Transverse colon (tissue), 4 donors: ENCODE measurements at regions not wholly inside any gene's neighbourhood (a gene's known extent, or its start where the extent isn't known, plus 50 kb on each side); places are given as distances from the start of the nearest gene placed in this dataset.

Experiments used
- DNase-seq: peaks from one replicate; pipeline ENCODE4 v3.0.0-alpha.2; 2019
- H3K27ac ChIP-seq, 4 donors: fragments of 200-600 bp; sonication (generic); 2 replicates each; pipeline ENCODE4 v1.5.1; 2016 to 2018; ENCODE audit warnings: inconsistent platforms in 4 of 4
- H3K27me3 ChIP-seq: fragments of 200-600 bp; sonication (generic); 2 replicates; pipeline ENCODE4 v1.5.1; 2017; ENCODE audit warnings: inconsistent platforms
- H3K36me3 ChIP-seq, 4 donors: fragments of 200-600 bp; sonication (generic); 2 replicates each; pipeline ENCODE4 v1.5.1; 2017 to 2019; ENCODE audit warnings: inconsistent platforms in 4 of 4
- H3K4me1 ChIP-seq, 4 donors: fragments of 200-600 bp; sonication (generic); 2 replicates each; pipeline ENCODE4 v1.5.1; 2017 to 2020; ENCODE audit warnings: inconsistent platforms in 4 of 4
- H3K4me3 ChIP-seq, 4 donors: fragments of 200-600 bp; sonication (generic); 1 replicate in 1 of 4; 2 replicates in 3 of 4; pipeline versions ENCODE4 v1.5.1 to v1.6.1; 2017 to 2019; ENCODE audit warnings: inconsistent platforms in 4 of 4
- H3K9me3 ChIP-seq, 2 donors: fragments of 200-600 bp; sonication (generic); 2 replicates each; pipeline ENCODE4 v1.5.1; 2017 to 2019; ENCODE audit warnings: inconsistent platforms in 2 of 2
- CTCF ChIP-seq, 5 experiments: fragments of 200-600 bp in 3 of 5; fragments of 450-650 bp in 2 of 5; sonication (generic) in 3 of 5; IDR thresholded peaks; 1 replicate in 2 of 5; 2 replicates in 3 of 5; pipeline ENCODE4 v1.5.1; 2016 to 2017; ENCODE audit warnings: antibody characterized with exemption in 5 of 5, inconsistent platforms in 3 of 5, mild to moderate bottlenecking in 2 of 5, moderate library complexity in 1 of 5
- EP300 ChIP-seq: sonication (generic); formaldehyde crosslinking; IDR thresholded peaks from one replicate; pipeline ENCODE4 v1.6.1; 2017; ENCODE audit warnings: antibody characterized with exemption, low read depth
- POLR2A ChIP-seq: fragments of 450-650 bp; IDR thresholded peaks from one replicate; pipeline ENCODE4 v1.6.1; 2016; ENCODE audit warnings: antibody characterized with exemption, mild to moderate bottlenecking, moderate library complexity
- POLR2AphosphoS5 ChIP-seq, 3 donors: sonication (generic); formaldehyde crosslinking; IDR thresholded peaks; one replicate each; pipeline ENCODE4 v1.6.1; 2016; ENCODE audit warnings: antibody characterized with exemption in 3 of 3
- whole genome bisulfite sequencing, 2 donors: methylation state at CpG; one replicate each; pipeline ENCODE4 v1.1.5; 2018; ENCODE audit warnings: low coverage in 1 of 2; 5-methylcytosine and 5-hydroxymethylcytosine counted together
- in situ Hi-C, 4 donors: fragments of 200-750 bp; cut with MboI; loops; one replicate each; pipeline versions ENCODE4 v1.15.0 to v1.15.1; 2017; ENCODE audit warnings: low sequenced_read_pairs in 3 of 4, low pct_ligation_motif_present in 1 of 4, low pct_unique_long_range_greater_than_20kb in 1 of 4
- intact Hi-C: fragments of 100-400 bp; cut with DNase I; formaldehyde crosslinking; loops from one replicate; pipeline ENCODE4 v1.15.1; 2023; ENCODE audit warnings: low total_unique reads
- small RNA-seq, 4 donors: library from RNA; depleted of rRNA; stranded (forward); fragments of <200 nt; gene quantifications; one replicate each; pipeline ENCODE3, GENCODE V24; 2016

DNA sequence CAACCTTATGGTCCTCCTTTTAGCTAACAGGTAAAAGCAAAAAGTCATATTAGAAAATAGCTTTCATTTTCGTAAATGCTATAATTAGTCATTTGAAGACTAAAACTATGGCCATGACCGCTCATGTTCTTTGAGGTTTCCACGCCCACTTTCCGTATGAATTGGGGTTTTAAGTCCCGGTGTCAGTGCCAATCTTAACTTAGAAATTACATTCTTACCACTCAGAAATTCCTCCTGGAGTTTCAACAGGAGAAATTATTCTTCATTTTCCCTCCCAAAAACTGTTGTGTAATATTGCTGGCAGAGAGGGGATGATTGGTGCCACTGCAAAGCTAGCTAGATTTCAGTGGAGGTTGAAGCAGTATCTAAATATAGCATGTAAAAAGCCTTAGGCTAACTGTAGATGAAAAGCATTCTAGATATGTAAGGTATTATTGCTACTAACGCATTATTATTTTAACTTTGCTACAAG lies 71.0 kb upstream of the MDFIC2 start:
- 72 to 79% methylated on average over 6 of the region's 6 CpGs for WGBS, 2 donors
- H3K27ac ChIP-seq = no peak overlapping the region
- DNase-seq = no peak
- no peaks in the 10 kb centered on the region for H3K9me3 ChIP-seq
- H3K36me3 ChIP-seq = no peaks in the 10 kb centered on the region
- intact Hi-C loops = no loop called here
- H3K4me3 ChIP-seq = no peak overlapping the region
- TF ChIP-seq POLR2AphosphoS5 (IDR thresholded peaks at IDR 0.05) = no peak
- TF ChIP-seq POLR2A = no peak
- no peak for TF ChIP-seq CTCF (IDR thresholded peaks at IDR 0.05)
- no peak for TF ChIP-seq EP300
- H3K27me3 ChIP-seq = no peaks in the 10 kb centered on the region
- H3K4me1 ChIP-seq = no peaks in the 10 kb centered on the region
- in situ Hi-C loops = no loop called here

DNA sequence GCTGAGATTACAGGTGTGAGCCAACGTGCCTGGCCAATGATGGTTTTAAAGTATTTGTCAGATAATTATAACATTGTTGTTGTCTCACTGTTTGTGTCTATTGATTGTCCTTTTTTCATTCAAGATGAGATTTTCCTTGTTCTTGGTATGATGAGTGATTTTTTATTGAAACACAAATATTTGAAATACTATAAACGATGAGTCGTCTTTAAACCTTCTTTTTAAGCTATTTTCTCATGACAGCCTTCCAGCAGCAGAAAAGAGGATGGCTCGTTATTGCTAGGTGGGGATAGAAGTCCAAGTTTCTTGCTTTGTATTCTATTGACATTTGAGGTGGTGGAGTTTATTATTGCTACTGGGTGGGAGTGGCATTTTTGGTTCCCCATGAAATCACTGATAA lies 61.7 kb upstream of the MDFIC2 start:
- in situ Hi-C loops = loop anchor here (25.0 kb wide), 2 partner anchors 237 to 262 kb away; no protein-coding TSS in a partner anchor
- TF ChIP-seq POLR2A (no peak), CTCF (IDR thresholded peaks at IDR 0.05) (no peak), EP300 (no peak), POLR2AphosphoS5 (IDR thresholded peaks at IDR 0.05) (no peak)
- H3K36me3 ChIP-seq = no peaks in the 10 kb centered on the region

More for the DNA sequence above, 61.7 kb upstream of the MDFIC2 start:
- no peak for DNase-seq
- Histone ChIP-seq H3K4me1 (no peaks in the 10 kb centered on the region), H3K9me3 (peaks cover 0 to 5% of the 10 kb centered on the region in 2 donors), H3K4me3 (no peak overlapping the region), H3K27ac (no peak overlapping the region), H3K27me3 (no peaks in the 10 kb centered on the region)
- intact Hi-C loops = no loop called here
- 51 to 64% methylated on average over 4 of the region's 4 CpGs for WGBS, 2 donors

Small RNA genes in the stretch of these regions (small RNA-seq; reads per million reads assigned to genes)
- gene COX6CP6 (0 reads per million in 4 donors), gene RNU6-281P (0 reads per million in 4 donors)
